BJ (cell line): ENCODE measurements at regions not wholly inside any gene's neighbourhood (a gene's known extent, or its start where the extent isn't known, plus 50 kb on each side); places are given as distances from the start of the nearest gene placed in this dataset.

Source experiments
- CTCF ChIA-PET: fragments of 350-600 bp; formaldehyde crosslinking; extraction: SDS; loops from one replicate; lab custom pipeline; 2021; ENCODE audit warnings: antibody characterized with exemption, inconsistent platforms; lab: Yijun Ruan, JAX
- POLR2A ChIA-PET: fragments of 300-600 bp; sonication (Branson Sonifier 250); formaldehyde crosslinking; extraction: SDS; loops from one replicate; lab custom pipeline; 2021; ENCODE audit warnings: antibody characterized with exemption; lab: Charles Lee
- DNase-seq: peaks from one replicate; pipeline ENCODE4 v3.0.0-alpha.2; 2011; ENCODE audit warnings: low read depth
- H3K27me3 ChIP-seq: 2 replicates; pipeline ENCODE4 v1.6.0; 2011; ENCODE audit warnings: low read length; ENCODE audit not compliant: control insufficient read depth, insufficient read depth
- H3K36me3 ChIP-seq: 2 replicates; pipeline ENCODE4 v1.5.1; 2011; ENCODE audit warnings: low read length; ENCODE audit not compliant: control insufficient read depth, insufficient read depth
- H3K4me3 ChIP-seq: 2 replicates; pipeline ENCODE4 v1.5.1; 2011; ENCODE audit warnings: low read depth, mild to moderate bottlenecking, control low read depth, low read length
- TF ChIP-seq, protein P1 (sequence below): IDR thresholded peaks from 2 replicates; pipeline ENCODE4 v1.5.1; 2011; ENCODE audit warnings: low read depth, mild to moderate bottlenecking, control low read depth, inconsistent platforms, low read length, moderate library complexity; ENCODE audit not compliant: insufficient read depth

GRCh38 chr4:154132406-154132805 is 343.5 kb upstream of the SFRP2 start:
- CTCF ChIA-PET = no interaction called here
- Histone ChIP-seq H3K27me3 (no peaks in the 10 kb centered on the region), H3K4me3 (no peak overlapping the region), H3K36me3 (no peaks in the 10 kb centered on the region)
- POLR2A ChIA-PET = no interaction called here
- TF ChIP-seq, protein P1, sequence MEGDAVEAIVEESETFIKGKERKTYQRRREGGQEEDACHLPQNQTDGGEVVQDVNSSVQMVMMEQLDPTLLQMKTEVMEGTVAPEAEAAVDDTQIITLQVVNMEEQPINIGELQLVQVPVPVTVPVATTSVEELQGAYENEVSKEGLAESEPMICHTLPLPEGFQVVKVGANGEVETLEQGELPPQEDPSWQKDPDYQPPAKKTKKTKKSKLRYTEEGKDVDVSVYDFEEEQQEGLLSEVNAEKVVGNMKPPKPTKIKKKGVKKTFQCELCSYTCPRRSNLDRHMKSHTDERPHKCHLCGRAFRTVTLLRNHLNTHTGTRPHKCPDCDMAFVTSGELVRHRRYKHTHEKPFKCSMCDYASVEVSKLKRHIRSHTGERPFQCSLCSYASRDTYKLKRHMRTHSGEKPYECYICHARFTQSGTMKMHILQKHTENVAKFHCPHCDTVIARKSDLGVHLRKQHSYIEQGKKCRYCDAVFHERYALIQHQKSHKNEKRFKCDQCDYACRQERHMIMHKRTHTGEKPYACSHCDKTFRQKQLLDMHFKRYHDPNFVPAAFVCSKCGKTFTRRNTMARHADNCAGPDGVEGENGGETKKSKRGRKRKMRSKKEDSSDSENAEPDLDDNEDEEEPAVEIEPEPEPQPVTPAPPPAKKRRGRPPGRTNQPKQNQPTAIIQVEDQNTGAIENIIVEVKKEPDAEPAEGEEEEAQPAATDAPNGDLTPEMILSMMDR = no peak
- no peak for DNase-seq

DNA sequence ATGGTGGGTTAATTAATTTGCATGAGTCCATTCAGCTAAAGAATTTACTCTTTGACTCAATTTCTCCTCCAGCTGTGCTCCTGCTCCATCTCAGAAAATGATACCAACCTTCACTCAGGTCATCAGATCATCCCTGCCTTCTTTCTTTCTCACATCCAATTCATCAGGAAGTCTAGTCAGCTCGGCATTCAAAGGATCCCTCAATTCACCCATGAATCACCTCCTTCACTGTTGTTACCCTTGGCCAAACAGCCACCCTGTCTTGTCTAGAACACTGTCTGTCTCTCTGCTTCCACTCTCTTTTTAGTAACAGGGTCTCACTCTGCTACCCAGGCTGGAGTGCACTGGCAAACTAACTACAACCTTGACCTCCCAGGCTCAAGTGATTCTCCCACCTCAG is 337.4 kb upstream of the SFRP2 start:
- TF ChIP-seq, protein P1 = no peak
- no peak overlapping the region for H3K4me3 ChIP-seq
- H3K36me3 ChIP-seq = no peaks in the 10 kb centered on the region
- DNase-seq = no peak
- ChIA-PET POLR2A (no interaction called here), CTCF (no interaction called here)
- no peaks in the 10 kb centered on the region for H3K27me3 ChIP-seq

DNA sequence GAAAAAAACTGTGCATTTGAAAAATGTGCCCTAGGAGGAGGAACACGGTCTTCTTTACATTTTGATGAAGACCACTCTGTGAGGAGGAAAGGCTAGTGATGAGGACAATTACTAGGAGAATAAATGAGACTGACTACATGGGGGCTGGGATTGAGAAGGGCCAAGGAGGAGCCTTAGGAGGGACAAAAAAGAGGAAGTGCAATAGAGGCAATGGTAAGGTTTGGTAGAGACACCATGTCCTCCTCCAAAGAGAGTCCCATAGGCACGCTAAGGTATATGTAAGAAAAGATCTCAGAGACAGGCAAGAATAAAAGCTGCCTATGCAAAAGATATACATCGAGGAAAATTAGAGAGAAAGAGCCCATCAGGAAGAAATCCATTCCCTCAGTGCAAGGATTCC is 336.5 kb upstream of the SFRP2 start:
- no peaks in the 10 kb centered on the region for H3K27me3 ChIP-seq
- TF ChIP-seq, protein P1 = no peak
- no peak overlapping the region for H3K4me3 ChIP-seq
- no peaks in the 10 kb centered on the region for H3K36me3 ChIP-seq
- POLR2A ChIA-PET = no interaction called here
- CTCF ChIA-PET = no interaction called here
- DNase-seq = no peak

DNA sequence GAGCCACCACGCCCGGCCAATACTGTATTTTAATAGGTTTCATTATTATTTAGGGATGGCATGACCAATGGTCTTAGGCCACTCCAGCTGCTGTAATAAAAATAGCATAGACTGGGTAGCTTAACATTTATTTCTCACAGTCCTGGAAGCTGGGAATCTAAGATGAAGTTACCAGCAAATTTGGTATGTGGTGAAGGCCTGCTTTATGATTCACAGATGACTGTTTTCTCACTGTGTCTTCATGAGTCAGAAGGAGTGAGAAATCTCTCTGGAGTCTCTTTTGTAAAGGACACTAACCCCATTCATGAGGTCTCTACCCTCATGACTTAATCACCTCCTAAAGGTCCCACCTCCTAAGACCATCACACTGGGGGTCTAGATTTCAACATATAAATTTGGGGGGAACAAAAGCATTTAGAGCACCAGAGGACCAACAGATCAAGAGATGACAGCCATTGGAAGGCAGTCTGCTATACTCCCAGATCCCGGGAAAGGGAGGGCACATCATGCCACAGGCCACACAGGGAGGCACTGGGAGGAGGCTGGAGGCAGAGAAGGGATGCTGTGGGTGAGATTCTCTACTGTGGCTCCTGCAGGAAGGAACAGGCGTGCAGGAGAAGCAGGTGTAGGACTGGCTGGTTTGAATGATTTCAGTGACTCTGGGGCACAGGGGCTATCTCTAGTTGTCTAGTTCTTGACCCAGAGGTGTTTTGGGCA is 335.8 kb upstream of the SFRP2 start:
- POLR2A ChIA-PET = no interaction called here

GRCh38 chr4:154123897-154124296 is 335.0 kb upstream of the SFRP2 start:
- ChIA-PET POLR2A (no interaction called here), CTCF (no interaction called here)
- DNase-seq = no peak
- H3K27me3 ChIP-seq = no peaks in the 10 kb centered on the region
- no peaks in the 10 kb centered on the region for H3K36me3 ChIP-seq
- TF ChIP-seq, protein P1 = no peak
- H3K4me3 ChIP-seq = no peak overlapping the region

More for the DNA sequence above, 335.8 kb upstream of the SFRP2 start:
- Histone ChIP-seq H3K4me3 (no peak overlapping the region), H3K36me3 (no peaks in the 10 kb centered on the region), H3K27me3 (no peaks in the 10 kb centered on the region)
- CTCF ChIA-PET = no interaction called here
- DNase-seq = peak; percentile 69
- TF ChIP-seq, protein P1 = no peak
